ENCODE measurements at regions not wholly inside any gene's neighbourhood (a gene's known extent, or its start where the extent isn't known, plus 50 kb on each side); places are given as distances from the start of the nearest gene placed in this dataset.

- no peaks in the 10 kb centered on the region for H3K36me3 Mint-ChIP-seq (ENCODE audit: low read depth)
- peaks cover 2% of the 10 kb centered on the region for H3K27me3 Mint-ChIP-seq (ENCODE audit: insufficient read depth)
- no peak overlapping the region for H3K4me3 Mint-ChIP-seq
- H3K4me1 Mint-ChIP-seq (ENCODE audit: low read depth) = no peaks in the 10 kb centered on the region
- TF ChIP-seq CTCF (IDR thresholded peaks at IDR 0.05) = no peak
- DNase-seq = no peak
- H3K9me3 Mint-ChIP-seq = no peaks in the 10 kb centered on the region
- H3K27ac Mint-ChIP-seq = no peak overlapping the region
Measured at GRCh38 chr11:127587511-127587910, 586.9 kb upstream of the KIRREL3 start.

- no peaks in the 10 kb centered on the region for H3K36me3 Mint-ChIP-seq (ENCODE audit: low read depth)
- no peak for TF ChIP-seq CTCF (IDR thresholded peaks at IDR 0.05)
- no peaks in the 10 kb centered on the region for H3K9me3 Mint-ChIP-seq
- no peak overlapping the region for H3K27ac Mint-ChIP-seq
- H3K4me1 Mint-ChIP-seq (ENCODE audit: low read depth) = no peaks in the 10 kb centered on the region
- no peak overlapping the region for H3K4me3 Mint-ChIP-seq
- H3K27me3 Mint-ChIP-seq (ENCODE audit: insufficient read depth) = peaks cover 2% of the 10 kb centered on the region; the same call in 1 of the 2 replicates
- DNase-seq = no peak
Measured at GRCh38 chr11:127576210-127576609, 575.6 kb upstream of the KIRREL3 start.

GRCh38 chr11:127574478-127574877, 573.9 kb upstream of the KIRREL3 start:
- Mint-ChIP-seq H3K9me3 (no peaks in the 10 kb centered on the region), H3K36me3 (ENCODE audit: low read depth) (no peaks in the 10 kb centered on the region), H3K4me1 (ENCODE audit: low read depth) (no peaks in the 10 kb centered on the region), H3K27ac (no peak overlapping the region), H3K4me3 (no peak overlapping the region), H3K27me3 (ENCODE audit: insufficient read depth) (peaks cover 2% of the 10 kb centered on the region)
- no peak for TF ChIP-seq CTCF (IDR thresholded peaks at IDR 0.05)
- no peak for DNase-seq

- Mint-ChIP-seq H3K4me3 (no peak overlapping the region), H3K36me3 (ENCODE audit: low read depth) (no peaks in the 10 kb centered on the region), H3K27ac (no peak overlapping the region), H3K27me3 (ENCODE audit: insufficient read depth) (peaks cover 4% of the 10 kb centered on the region), H3K9me3 (no peaks in the 10 kb centered on the region), H3K4me1 (ENCODE audit: low read depth) (no peaks in the 10 kb centered on the region)
- DNase-seq = no peak
- TF ChIP-seq CTCF (IDR thresholded peaks at IDR 0.05) = no peak
Measured at GRCh38 chr11:127568891-127569290, 568.3 kb upstream of the KIRREL3 start.

GRCh38 chr11:127567237-127567932, 566.8 kb upstream of the KIRREL3 start:
- no peak overlapping the region for H3K27ac Mint-ChIP-seq
- no peak overlapping the region for H3K4me3 Mint-ChIP-seq
- no peaks in the 10 kb centered on the region for H3K4me1 Mint-ChIP-seq (ENCODE audit: low read depth)
- H3K9me3 Mint-ChIP-seq = no peaks in the 10 kb centered on the region
- TF ChIP-seq CTCF (IDR thresholded peaks at IDR 0.05) = no peak
- no peaks in the 10 kb centered on the region for H3K36me3 Mint-ChIP-seq (ENCODE audit: low read depth)
- DNase-seq = no peak
- peaks cover 2% of the 10 kb centered on the region; the same call in 1 of the 2 replicates for H3K27me3 Mint-ChIP-seq (ENCODE audit: insufficient read depth)
